H1 (cell line): ENCODE measurements at regions not wholly inside any gene's neighbourhood (a gene's known extent, or its start where the extent isn't known, plus 50 kb on each side); places are given as distances from the start of the nearest gene placed in this dataset.

ENCODE experiments used
- CBX5 ChIP-seq: fragments of 300-800, 300-1000 bp; sonication (generic); IDR thresholded peaks from 2 replicates; pipeline ENCODE4 v1.7.1; 2016; ENCODE audit warnings: antibody characterized with exemption, low read length, low read depth
- CHD7 ChIP-seq: fragments of 300-600 bp; sonication (generic); IDR thresholded peaks from 2 replicates; pipeline ENCODE4 v1.7.1; 2012; ENCODE audit warnings: low read length, moderate library complexity, mild to moderate bottlenecking, inconsistent platforms; ENCODE audit not compliant: insufficient replicate concordance
- E2F6 ChIP-seq: IDR thresholded peaks from 2 replicates; pipeline ENCODE4 v1.6.1; 2012; ENCODE audit warnings: inconsistent platforms
- KDM5A ChIP-seq: fragments of 200-600 bp; IDR thresholded peaks from 2 replicates; pipeline ENCODE4 v1.7.1; 2012; ENCODE audit warnings: mild to moderate bottlenecking, low read length, inconsistent platforms, mixed read lengths
- POLR2AphosphoS5 ChIP-seq: IDR thresholded peaks from 2 replicates; pipeline ENCODE4 v1.6.1; 2011; ENCODE audit warnings: low read depth, low read length
- RFX5 ChIP-seq: IDR thresholded peaks from 2 replicates; pipeline ENCODE4 v1.6.1; 2011; ENCODE audit warnings: low read depth, low read length, improper control_type of control experiment, borderline replicate concordance
- SAP30 ChIP-seq: fragments of 300-600 bp; sonication (generic); IDR thresholded peaks from 2 replicates; pipeline ENCODE4 v1.7.1; 2012; ENCODE audit warnings: low read length, moderate library complexity, mild to moderate bottlenecking, inconsistent platforms; ENCODE audit not compliant: insufficient read depth, insufficient replicate concordance
- TAF1 ChIP-seq: IDR thresholded peaks from 2 replicates; pipeline ENCODE4 v1.6.1; 2011; ENCODE audit warnings: mild to moderate bottlenecking, low read depth, low read length
- TBP ChIP-seq: IDR thresholded peaks from 2 replicates; pipeline ENCODE4 v1.6.1; 2011; ENCODE audit warnings: low read depth, low read length, improper control_type of control experiment
- YY1 ChIP-seq: IDR thresholded peaks from 2 replicates; pipeline ENCODE4 v1.6.1; 2011; ENCODE audit warnings: low read depth, mild to moderate bottlenecking, low read length

- TF ChIP-seq CHD7 (no peak), E2F6 (no peak), TAF1 (no peak), TBP (no peak), CBX5 (no peak), KDM5A (no peak), SAP30 (no peak), RFX5 (no peak), YY1 (no peak), POLR2AphosphoS5 (no peak)
Measured at GRCh38 chr12:124416516-124417395, 121.9 kb downstream of the RFLNA start (continued).
